NCI-H82 treated with DMSO at 0.1 percent for 48 hours (cell line): ENCODE measurements at regions not wholly inside any gene's neighbourhood (a gene's known extent, or its start where the extent isn't known, plus 50 kb on each side); places are given as distances from the start of the nearest gene placed in this dataset.

ENCODE experiments used
- DNase-seq: peaks from one replicate; lab custom pipeline; 2025; ENCODE audit not compliant: unreplicated experiment; lab: John Stamatoyannopoulos, UW

DNA sequence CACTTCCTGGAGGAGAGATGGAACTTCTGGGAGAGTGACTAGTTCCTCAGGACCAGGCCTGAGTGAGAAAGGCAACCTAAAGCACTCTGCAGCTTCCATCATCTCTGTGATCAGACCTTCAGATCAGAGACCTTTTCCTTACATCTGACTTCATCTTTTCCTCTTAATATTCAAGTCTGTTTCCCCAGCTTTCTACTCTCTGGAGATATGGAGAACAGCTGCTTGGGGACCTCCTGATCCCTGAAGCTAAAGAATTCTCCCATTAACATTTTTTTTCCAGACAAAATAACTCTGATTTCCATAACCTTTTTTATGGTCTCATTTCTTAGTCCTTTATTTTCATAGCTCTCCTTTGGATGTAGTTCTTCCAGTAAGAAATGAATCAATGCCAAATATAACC, 133.4 kb upstream of the FNDC3A start:
- no peak for DNase-seq

- no peak for DNase-seq
These were observed 131.9 kb upstream of the FNDC3A start for GRCh38 chr13:48843630-48844380.

- DNase-seq, result no peak
These were observed 131.0 kb upstream of the FNDC3A start for GRCh38 chr13:48844676-48845075.

DNA sequence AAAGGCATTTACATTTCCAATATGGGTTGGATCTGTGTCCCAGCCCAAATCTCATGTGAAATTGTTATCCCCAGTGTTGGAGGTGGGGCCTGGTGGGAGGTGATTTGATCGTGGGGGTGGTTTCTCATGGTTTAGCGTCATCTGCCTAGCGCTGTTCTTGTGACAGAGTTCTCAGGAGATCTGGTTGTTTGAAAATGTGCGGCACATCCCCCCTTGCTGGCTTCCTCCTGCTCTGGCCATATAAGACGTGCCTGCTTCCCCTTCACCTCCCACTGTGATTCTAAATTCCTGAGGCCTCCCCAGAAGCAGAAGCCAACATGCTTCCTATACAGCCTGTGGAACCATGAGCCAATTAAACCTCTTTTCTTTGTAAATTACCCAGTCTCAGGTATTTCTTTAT, 126.2 kb upstream of the FNDC3A start:
- DNase-seq, result no peak

- no peak for DNase-seq
These were observed 124.0 kb upstream of the FNDC3A start for GRCh38 chr13:48851707-48852106.

- DNase-seq, result no peak
These were observed 122.6 kb upstream of the FNDC3A start for GRCh38 chr13:48852911-48853727.

DNA sequence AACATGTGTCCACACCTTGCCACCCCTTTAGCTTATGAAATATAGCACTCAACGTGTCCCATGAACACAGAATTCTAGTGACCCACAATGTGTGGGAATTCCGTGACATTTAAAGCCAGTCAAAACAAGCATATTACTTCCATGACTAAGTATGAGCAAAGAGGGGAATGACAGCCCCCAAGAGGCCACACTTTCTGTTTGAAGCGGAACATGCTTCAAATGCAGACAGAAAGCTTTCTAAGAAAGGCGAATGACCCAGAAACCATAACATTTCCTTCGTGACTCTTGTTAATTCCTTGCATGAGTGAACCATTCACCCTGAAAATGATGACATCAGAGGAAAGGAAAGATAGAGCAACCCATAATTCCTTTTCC, 122.0 kb upstream of the FNDC3A start:
- DNase-seq, result no peak

DNA sequence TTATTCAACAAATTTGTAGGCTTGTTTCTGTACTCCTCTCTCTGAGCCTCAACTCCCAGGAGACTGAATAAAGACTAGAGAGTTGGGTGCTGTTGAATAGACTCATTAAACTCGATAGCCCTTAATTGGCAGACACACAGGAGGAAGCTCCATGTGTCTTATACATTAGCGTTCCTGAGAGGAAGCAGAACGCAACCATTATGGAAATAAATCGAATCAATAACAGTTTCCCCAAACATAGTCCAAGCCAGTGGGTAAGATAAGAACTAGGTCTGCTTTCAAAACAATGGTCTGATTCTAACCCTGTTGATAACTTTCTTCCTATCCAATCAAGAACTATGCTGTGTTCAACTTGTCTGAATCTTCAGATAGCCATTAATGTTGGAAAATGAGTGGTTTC, 118.1 kb upstream of the FNDC3A start:
- DNase-seq, result no peak

DNA sequence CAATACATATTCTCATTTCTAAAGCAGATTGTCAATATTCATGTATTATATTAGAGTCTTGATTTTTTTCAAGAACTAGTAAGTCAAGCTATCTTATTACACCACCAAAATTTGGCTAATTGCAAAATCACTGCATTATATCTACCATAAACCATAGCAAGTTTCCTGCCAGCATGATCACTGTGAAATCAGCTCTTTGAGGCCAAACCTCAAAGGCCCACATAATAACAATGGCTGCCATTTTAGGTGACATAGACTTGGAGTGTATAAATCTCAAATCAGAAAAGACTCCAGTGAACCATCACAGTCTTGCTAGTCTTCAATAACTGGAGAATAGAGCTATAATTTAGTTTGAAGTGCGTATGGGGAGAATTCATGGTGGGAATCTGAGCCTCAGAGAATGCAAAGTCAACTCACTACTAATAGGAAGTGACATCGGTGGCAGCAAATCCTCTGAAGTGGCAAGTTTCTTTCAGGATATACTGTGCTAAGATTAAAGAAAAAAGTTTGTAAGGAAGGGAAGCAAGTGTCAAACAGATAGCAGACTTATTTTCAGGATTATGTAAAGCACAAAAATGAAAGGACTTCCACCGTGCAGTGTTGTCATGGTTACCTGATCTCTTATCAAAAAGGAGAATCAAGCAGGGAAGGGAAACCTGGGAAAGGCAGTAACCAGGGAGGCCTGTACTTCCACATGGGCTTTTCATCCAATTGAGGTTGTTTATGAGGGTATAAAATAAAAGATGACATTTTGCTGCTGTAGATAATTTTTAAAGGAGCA, 117.4 kb upstream of the FNDC3A start:
- DNase-seq, result no peak

- no peak for DNase-seq
These were observed 116.2 kb upstream of the FNDC3A start for GRCh38 chr13:48859272-48860105.

DNA sequence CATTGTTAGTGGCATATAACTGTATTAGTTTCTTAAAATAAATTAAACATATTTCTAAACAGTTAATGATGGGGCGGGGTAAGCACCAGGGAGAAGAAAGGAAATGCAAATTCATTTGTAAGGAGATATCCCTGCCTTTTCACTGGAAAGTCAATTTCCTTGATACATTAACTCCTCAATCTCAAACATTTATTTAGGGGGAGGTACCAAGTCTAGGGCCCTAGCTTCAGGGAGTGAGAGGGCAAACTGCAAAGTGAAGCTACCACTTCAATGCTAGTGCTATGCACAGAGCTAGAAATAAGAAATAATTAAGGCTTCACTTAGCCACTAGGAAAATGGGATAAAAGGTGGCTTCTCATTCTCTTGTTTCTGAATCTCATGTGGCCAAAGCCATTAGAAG, 115.3 kb upstream of the FNDC3A start:
- no peak for DNase-seq

- DNase-seq, result no peak
These were observed 113.1 kb upstream of the FNDC3A start for GRCh38 chr13:48862572-48862971.

DNA sequence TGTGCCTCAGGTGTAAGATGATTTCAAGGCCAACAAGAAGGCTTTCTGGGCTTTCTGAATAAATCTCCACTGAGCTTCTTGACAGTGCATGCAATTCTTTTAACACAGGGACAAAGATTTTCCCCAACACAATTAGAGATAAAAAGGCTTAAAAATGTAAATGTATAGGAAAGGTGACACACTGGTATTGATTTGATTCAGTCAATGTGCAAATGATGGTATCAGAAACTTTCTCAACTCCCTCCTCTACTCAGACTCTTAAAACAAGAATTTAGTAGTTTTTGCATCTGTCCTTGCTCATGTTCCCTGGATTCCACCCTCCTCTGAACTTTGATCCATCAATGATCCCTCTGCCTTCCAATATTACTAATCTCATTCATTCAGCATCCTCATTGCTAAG, 111.6 kb upstream of the FNDC3A start:
- DNase-seq, result no peak

DNA sequence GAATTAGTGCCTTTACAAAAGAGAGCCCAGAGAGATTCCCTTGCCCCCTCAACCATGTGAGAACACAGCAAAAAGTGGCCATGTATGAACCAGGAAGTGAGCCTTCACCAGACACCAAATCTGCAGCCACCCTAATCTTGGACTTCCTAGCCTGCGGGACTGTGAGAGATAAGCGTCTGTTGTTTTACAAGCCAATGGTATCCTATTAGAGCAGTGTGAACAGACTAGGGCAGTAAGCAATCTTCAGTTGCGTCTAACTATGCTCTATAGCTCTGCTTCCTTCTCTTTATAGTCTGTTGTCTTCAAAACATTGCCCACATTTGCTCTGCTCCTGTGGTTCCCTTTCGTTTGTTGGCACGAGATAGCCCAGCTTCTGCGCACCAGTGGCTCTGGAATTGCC, 109.5 kb upstream of the FNDC3A start:
- no peak for DNase-seq

- no peak for DNase-seq
These were observed 102.6 kb upstream of the FNDC3A start for GRCh38 chr13:48873081-48873480.

DNA sequence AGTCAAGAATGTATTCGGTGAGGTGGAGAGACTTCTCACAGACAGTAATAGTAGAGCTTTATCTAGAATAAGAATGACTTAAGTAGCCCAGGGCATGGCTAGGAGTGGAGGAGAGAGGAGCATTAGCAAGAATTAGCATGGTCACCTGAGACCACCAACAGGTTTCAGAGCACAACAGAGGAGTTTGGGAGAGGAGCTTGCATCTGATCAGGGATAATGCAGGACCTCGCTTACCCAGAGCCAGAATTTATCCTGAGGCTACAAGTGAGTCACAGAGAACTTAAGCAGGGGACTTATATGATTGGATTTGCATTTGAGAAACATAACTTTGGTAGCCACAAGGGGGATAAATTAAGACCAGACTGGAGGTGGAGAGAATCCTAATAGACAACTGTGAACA, 102.1 kb upstream of the FNDC3A start:
- DNase-seq, result no peak

DNA sequence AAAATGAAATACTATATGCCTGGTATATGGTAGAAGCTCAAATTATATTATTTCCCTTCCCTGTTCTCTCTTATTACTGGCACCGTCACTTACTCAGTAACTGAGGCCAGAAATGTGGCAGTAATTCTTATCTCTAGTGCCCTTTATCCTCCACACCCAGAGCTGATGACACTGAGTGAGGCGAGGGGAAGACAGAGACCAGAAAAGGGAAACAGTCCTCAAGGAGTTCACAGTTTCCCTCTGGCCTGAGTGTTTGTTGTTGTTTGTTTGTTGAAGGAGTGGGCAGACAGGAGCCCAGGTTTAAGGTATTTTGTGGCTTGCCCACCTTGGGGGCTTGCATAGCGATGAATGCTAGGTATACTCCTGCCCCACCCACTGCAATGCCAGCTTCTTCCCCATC, 101.5 kb upstream of the FNDC3A start:
- DNase-seq, result no peak

DNA sequence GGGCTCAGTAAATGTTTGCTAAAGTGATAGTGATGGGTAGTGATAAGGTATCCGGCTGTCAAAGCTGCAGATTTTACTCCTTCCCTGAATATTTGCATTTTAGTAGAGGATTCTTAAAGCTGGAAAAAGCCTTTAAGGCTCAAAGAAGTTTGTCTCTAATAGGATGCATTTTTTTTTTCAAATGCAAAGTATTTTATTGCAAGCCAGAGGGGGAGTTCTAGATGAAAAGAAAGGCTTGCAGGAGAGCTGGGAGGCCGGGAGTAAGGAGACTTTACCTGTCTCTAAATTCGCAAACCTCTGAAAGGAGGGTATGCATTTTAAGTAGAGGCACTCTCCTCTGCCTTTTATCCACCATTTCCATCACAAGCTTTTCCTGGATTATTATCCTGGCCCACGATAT, 100.7 kb upstream of the FNDC3A start:
- DNase-seq, result no peak

GRCh38 chr13:48876289-48876688, 99.4 kb upstream of the FNDC3A start:
- no peak for DNase-seq

DNA sequence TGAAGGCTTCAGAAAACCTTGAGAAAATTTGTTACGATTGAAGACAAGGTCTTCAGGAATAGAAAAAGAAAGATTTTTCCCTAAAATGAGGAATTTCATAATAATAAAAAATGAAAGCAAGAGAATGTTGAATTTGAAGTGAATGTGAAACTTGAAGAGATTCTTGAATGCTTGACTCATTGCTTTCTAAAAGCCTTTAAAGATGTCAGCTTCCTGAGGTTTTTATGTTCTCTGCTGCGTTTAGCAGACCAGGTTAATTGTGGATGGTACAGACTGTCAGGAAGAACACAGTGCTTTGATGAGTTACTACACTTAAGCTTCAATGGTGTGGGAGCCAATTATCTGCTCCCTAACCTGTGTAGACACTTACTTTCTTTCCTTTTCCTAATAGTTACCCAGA, 96.3 kb upstream of the FNDC3A start:
- no peak for DNase-seq

- no peak for DNase-seq
These were observed 95.9 kb upstream of the FNDC3A start for GRCh38 chr13:48879854-48880253.
